ENCODE measurements at regions not wholly inside any gene's neighbourhood (a gene's known extent, or its start where the extent isn't known, plus 50 kb on each side); places are given as distances from the start of the nearest gene placed in this dataset.

- DNase-seq (ENCODE audit: low read depth in 2 of 2, low spot score in 1 of 2): no peak
Measured at GRCh38 chr16:86306011-86306644, 204.2 kb upstream of the FOXF1 start.

GRCh38 chr16:86306811-86307513 is 203.4 kb upstream of the FOXF1 start:
- no peak for DNase-seq (ENCODE audit: low read depth in 2 of 2, low spot score in 1 of 2)

GRCh38 chr16:86307514-86307903 is 202.8 kb upstream of the FOXF1 start:
- no peak for DNase-seq (ENCODE audit: low read depth in 2 of 2, low spot score in 1 of 2)

GRCh38 chr16:86308514-86308913 is 201.8 kb upstream of the FOXF1 start:
- DNase-seq (ENCODE audit: low read depth in 2 of 2, low spot score in 1 of 2): no peak

GRCh38 chr16:86313631-86314030 is 196.7 kb upstream of the FOXF1 start:
- DNase-seq (ENCODE audit: low read depth in 2 of 2, low spot score in 1 of 2): no peak

GRCh38 chr16:86314402-86315025 is 195.8 kb upstream of the FOXF1 start:
- DNase-seq (ENCODE audit: low read depth in 2 of 2, low spot score in 1 of 2): no peak

- no peak for DNase-seq (ENCODE audit: low read depth in 2 of 2, low spot score in 1 of 2)
Measured at GRCh38 chr16:86316967-86317812, 193.1 kb upstream of the FOXF1 start.

- no peak for DNase-seq (ENCODE audit: low read depth in 2 of 2, low spot score in 1 of 2)
Measured at GRCh38 chr16:86317813-86318650, 192.3 kb upstream of the FOXF1 start.

GRCh38 chr16:86319585-86320236 is 190.6 kb upstream of the FOXF1 start:
- no peak for DNase-seq (ENCODE audit: low read depth in 2 of 2, low spot score in 1 of 2)

GRCh38 chr16:86320237-86320595 is 190.1 kb upstream of the FOXF1 start:
- no peak for DNase-seq (ENCODE audit: low read depth in 2 of 2, low spot score in 1 of 2)

GRCh38 chr16:86321491-86321890 is 188.8 kb upstream of the FOXF1 start:
- no peak for DNase-seq (ENCODE audit: low read depth in 2 of 2, low spot score in 1 of 2)

- no peak for DNase-seq (ENCODE audit: low read depth in 2 of 2, low spot score in 1 of 2)
Measured at GRCh38 chr16:86322283-86322682, 188.0 kb upstream of the FOXF1 start.

- DNase-seq (ENCODE audit: low read depth in 2 of 2, low spot score in 1 of 2): no peak
Measured at GRCh38 chr16:86322806-86323205, 187.5 kb upstream of the FOXF1 start.

- DNase-seq (ENCODE audit: low read depth in 2 of 2, low spot score in 1 of 2): no peak
Measured at GRCh38 chr16:86324320-86324719, 186.0 kb upstream of the FOXF1 start.

- no peak for DNase-seq (ENCODE audit: low read depth in 2 of 2, low spot score in 1 of 2)
Measured at GRCh38 chr16:86325360-86325759, 185.0 kb upstream of the FOXF1 start.

- DNase-seq (ENCODE audit: low read depth in 2 of 2, low spot score in 1 of 2): no peak
Measured at GRCh38 chr16:86325895-86326294, 184.4 kb upstream of the FOXF1 start.

GRCh38 chr16:86327321-86327720 is 183.0 kb upstream of the FOXF1 start:
- DNase-seq (ENCODE audit: low read depth in 2 of 2, low spot score in 1 of 2): no peak

GRCh38 chr16:86330906-86331305 is 179.4 kb upstream of the FOXF1 start:
- no peak for DNase-seq (ENCODE audit: low read depth in 2 of 2, low spot score in 1 of 2)

- no peak for DNase-seq (ENCODE audit: low read depth in 2 of 2, low spot score in 1 of 2)
Measured at GRCh38 chr16:86334079-86334635, 176.2 kb upstream of the FOXF1 start.
